HCT116 (cell line): ENCODE measurements at regions not wholly inside any gene's neighbourhood (a gene's known extent, or its start where the extent isn't known, plus 50 kb on each side); places are given as distances from the start of the nearest gene placed in this dataset.

Experiments
- ATAC-seq: fragments of 200-7000 bp; cut with Tn5 transposase; 2 replicates; pipeline ENCODE4 v1.9.1; 2020; ENCODE audit warnings: mild to moderate bottlenecking, moderate library complexity
- BruUV-seq: library from RNA; stranded (reverse); fragments of 400-500 nt; replicated peaks from 2 replicates; lab custom pipeline; 2021; lab: Mats Ljungman, UMichigan
- CTCF ChIA-PET: fragments of 300-600 bp; sonication (Branson Sonifier 250); formaldehyde crosslinking; loops from one replicate; lab custom pipeline; 2021; ENCODE audit warnings: antibody characterized with exemption; lab: Charles Lee
- POLR2A ChIA-PET: fragments of 300-600, 350-600 bp; sonication (Branson Sonifier 250); formaldehyde crosslinking; loops from one replicate; lab custom pipeline; 2021; ENCODE audit warnings: antibody characterized with exemption; lab: Charles Lee
- RAD21 ChIA-PET, 2 experiments: fragments of 300-600 bp; sonication (Branson Sonifier 250); formaldehyde crosslinking; loops; one replicate each; lab custom pipeline; 2023; ENCODE audit warnings: low total read pairs in 2 of 2; ENCODE audit not compliant: uncharacterized antibody in 2 of 2, unreplicated experiment in 2 of 2, low non-redundant PET in 1 of 2; lab: Charles Lee
- DNase-seq: peaks from one replicate; pipeline ENCODE4 v3.0.0-alpha.2; 2010; ENCODE audit warnings: low read depth, low spot score
- H2AFZ ChIP-seq: fragments of 200-600 bp; shearing (Covaris generic), sonication (generic); 2 replicates; pipeline ENCODE4 v1.6.1; 2017; ENCODE audit warnings: low read depth, mixed run types, mixed read lengths, antibody characterized with exemption, low read length; ENCODE audit not compliant: poor library complexity, severe bottlenecking
- H3K27ac ChIP-seq: 2 replicates; pipeline ENCODE4 v1.5.1; 2012; ENCODE audit warnings: low read depth, low read length
- H3K27me3 ChIP-seq: fragments of 200-600 bp; sonication (generic); 2 replicates; pipeline ENCODE4 v1.6.1; 2016; ENCODE audit warnings: mixed run types, low read length, mixed read lengths; ENCODE audit not compliant: insufficient read depth
- H3K36me3 ChIP-seq, 2 experiments: fragments of 200-500 bp in 1 of 2; fragments of 200-600 bp in 1 of 2; sonication (Bioruptor generic) in 1 of 2; sonication (generic) in 1 of 2; 2 replicates each; pipeline versions ENCODE4 v1.5.1 to v1.6.1; 2014 to 2016; ENCODE audit warnings: low read length in 2 of 2, inconsistent platforms in 1 of 2, mixed read lengths in 1 of 2, mixed run types in 1 of 2; ENCODE audit not compliant: insufficient read depth in 2 of 2, control insufficient read depth in 1 of 2
- H3K4me1 ChIP-seq, 2 experiments: fragments of 200-600 bp in 1 of 2; sonication (generic) in 1 of 2; 2 replicates each; pipeline versions ENCODE4 v1.5.1 to v1.6.1; 2012 to 2017; ENCODE audit warnings: low read length in 2 of 2, inconsistent platforms in 1 of 2, mild to moderate bottlenecking in 1 of 2, mixed read lengths in 1 of 2, mixed run types in 1 of 2, moderate library complexity in 1 of 2; ENCODE audit not compliant: insufficient read depth in 2 of 2, control insufficient read depth in 1 of 2
- H3K4me2 ChIP-seq: fragments of 200-600 bp; sonication (generic); 2 replicates; pipeline ENCODE4 v1.6.1; 2017; ENCODE audit warnings: mixed run types, low read length, mixed read lengths
- H3K4me3 ChIP-seq, 2 experiments: fragments of 200-600 bp in 1 of 2; sonication (generic) in 1 of 2; replicated peaks in 1 of 2; 2 replicates each; pipeline ENCODE4 v1.5.1; 2011 to 2016; ENCODE audit warnings: low read length in 2 of 2, control low read depth in 1 of 2, low read depth in 1 of 2, mild to moderate bottlenecking in 1 of 2, mixed read lengths in 1 of 2, mixed run types in 1 of 2
- H3K79me2 ChIP-seq: fragments of 200-600 bp; sonication (generic); 2 replicates; pipeline ENCODE4 v1.6.1; 2017; ENCODE audit warnings: mild to moderate bottlenecking, mixed run types, low read length, moderate library complexity, mixed read lengths; ENCODE audit not compliant: insufficient read depth
- H3K9ac ChIP-seq: fragments of 200-600 bp; sonication (generic); 2 replicates; pipeline ENCODE4 v1.6.1; 2016; ENCODE audit warnings: low read length, mixed read lengths
- H3K9me2 ChIP-seq: fragments of 200-600 bp; sonication (generic), shearing (Covaris generic); 2 replicates; pipeline ENCODE4 v1.6.1; 2017; ENCODE audit warnings: mixed run types, mild to moderate bottlenecking, moderate library complexity; ENCODE audit not compliant: insufficient read depth
- H3K9me3 ChIP-seq, 2 experiments: fragments of 200-500 bp in 1 of 2; fragments of 200-600 bp in 1 of 2; sonication (Bioruptor generic) in 1 of 2; sonication (generic) in 1 of 2; 2 replicates each; pipeline ENCODE4 v1.6.1; 2014 to 2017; ENCODE audit warnings: low read length in 2 of 2, mixed read lengths in 2 of 2, inconsistent platforms in 1 of 2, low read depth in 1 of 2, mild to moderate bottlenecking in 1 of 2, mixed run types in 1 of 2, moderate library complexity in 1 of 2; ENCODE audit not compliant: control insufficient read depth in 1 of 2, insufficient read depth in 1 of 2
- H4K20me1 ChIP-seq: fragments of 200-600 bp; sonication (generic), shearing (Covaris generic); 2 replicates; pipeline ENCODE4 v1.6.1; 2017; ENCODE audit warnings: mixed run types, mild to moderate bottlenecking, moderate library complexity; ENCODE audit not compliant: insufficient read depth
- CBX3 ChIP-seq: IDR thresholded peaks from 2 replicates; pipeline ENCODE4 v1.6.1; 2012; ENCODE audit warnings: low read depth
- CEBPB ChIP-seq: IDR thresholded peaks from 2 replicates; pipeline ENCODE4 v1.6.1; 2012; ENCODE audit warnings: low read depth
- FOSL1 ChIP-seq: IDR thresholded peaks from 2 replicates; pipeline ENCODE4 v1.6.1; 2012; ENCODE audit warnings: low read depth
- JUND ChIP-seq: IDR thresholded peaks from 2 replicates; pipeline ENCODE4 v1.6.1; 2012
- POLR2A ChIP-seq: IDR thresholded peaks from 2 replicates; pipeline ENCODE4 v1.7.0; 2011; ENCODE audit warnings: borderline replicate concordance; ENCODE audit not compliant: insufficient read depth, insufficient read length; ENCODE audit errors: extremely low read depth
- TCF7L2 ChIP-seq: IDR thresholded peaks from 2 replicates; pipeline ENCODE4 v1.7.0; 2011; ENCODE audit warnings: borderline replicate concordance, inconsistent platforms; ENCODE audit not compliant: insufficient read depth, insufficient read length; ENCODE audit errors: extremely low read depth
- ZNF274 ChIP-seq: fragments of 200-500 bp; sonication (Bioruptor generic); IDR thresholded peaks from 2 replicates; pipeline ENCODE4 v1.6.1; 2014; ENCODE audit warnings: mild to moderate bottlenecking, low read depth, low read length, inconsistent platforms
- intact Hi-C: fragments of 100-400 bp; cut with micrococcal nuclease; formaldehyde crosslinking; loops from 2 replicates; pipeline ENCODE4 v1.10.0; 2022
- TF ChIP-seq, protein P1 (sequence below): IDR thresholded peaks from 2 replicates; pipeline ENCODE4 v1.6.1; 2012
- TF ChIP-seq, protein P2 (sequence below): IDR thresholded peaks from 2 replicates; pipeline ENCODE4 v1.6.1; 2012

GRCh38 chr18:3383381-3383915 is 66.5 kb upstream of the TGIF1 start:
- Histone ChIP-seq H3K79me2 (no peaks in the 10 kb centered on the region), H3K4me3 (no peak overlapping the region), H3K9ac (no peak overlapping the region), H3K27me3 (no peaks in the 10 kb centered on the region), H3K9me3 (no peaks in the 10 kb centered on the region), H3K36me3 (no peaks in the 10 kb centered on the region), H3K27ac (no peak overlapping the region), H4K20me1 (no peaks in the 10 kb centered on the region), H3K4me2 (no peak overlapping the region), H3K9me2 (no peaks in the 10 kb centered on the region), H2AFZ (no peak overlapping the region), H3K4me1 (peaks cover 10 to 13% of the 10 kb centered on the region in 2 experiments; a peak in 3 of 4 replicates)
- intact Hi-C loops: loop anchor here (10.0 kb wide), 1 partner anchor 61 kb away; no protein-coding TSS in a partner anchor
- POLR2A ChIA-PET: no interaction called here
- DNase-seq (no peak), ATAC-seq (no peak)
- BruUV-seq: no TSS peak
- CTCF ChIA-PET: no interaction called here
- RAD21 ChIA-PET: no interaction called here
- no peak for TF ChIP-seq FOSL1
- no peak for TF ChIP-seq TCF7L2
- TF ChIP-seq, protein P1, sequence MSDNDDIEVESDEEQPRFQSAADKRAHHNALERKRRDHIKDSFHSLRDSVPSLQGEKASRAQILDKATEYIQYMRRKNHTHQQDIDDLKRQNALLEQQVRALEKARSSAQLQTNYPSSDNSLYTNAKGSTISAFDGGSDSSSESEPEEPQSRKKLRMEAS: no peak
- TF ChIP-seq CBX3: no peak
- TF ChIP-seq CEBPB: no peak
- TF ChIP-seq ZNF274: no peak
- TF ChIP-seq POLR2A: no peak
- TF ChIP-seq JUND: no peak
- TF ChIP-seq, protein P2, sequence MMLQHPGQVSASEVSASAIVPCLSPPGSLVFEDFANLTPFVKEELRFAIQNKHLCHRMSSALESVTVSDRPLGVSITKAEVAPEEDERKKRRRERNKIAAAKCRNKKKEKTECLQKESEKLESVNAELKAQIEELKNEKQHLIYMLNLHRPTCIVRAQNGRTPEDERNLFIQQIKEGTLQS: no peak

- H3K27ac ChIP-seq: no peak overlapping the region
- TF ChIP-seq ZNF274 (no peak), FOSL1 (no peak)
- TF ChIP-seq, protein P2: no peak
- TF ChIP-seq, all 23 proteins: peak for 0
- ChIA-PET RAD21 (no interaction called here), POLR2A (no interaction called here), CTCF (interaction anchor here (1.7 kb wide), 1 partner anchor 9 kb away, joined by 4 read pairs; no protein-coding TSS in a partner anchor)
- no TSS peak for BruUV-seq
- no peaks in the 10 kb centered on the region for H3K79me2 ChIP-seq
- no peak for ATAC-seq
- H3K36me3 ChIP-seq: no peaks in the 10 kb centered on the region
- H4K20me1 ChIP-seq: no peaks in the 10 kb centered on the region
- H3K4me1 ChIP-seq: peaks cover 10 to 14% of the 10 kb centered on the region in 2 experiments; a peak in 3 of 4 replicates
- no peaks in the 10 kb centered on the region for H3K27me3 ChIP-seq
- H3K9ac ChIP-seq: no peak overlapping the region
- intact Hi-C loops: loop anchor here (10.0 kb wide), 1 partner anchor 60 kb away; no protein-coding TSS in a partner anchor
- no peak overlapping the region for H3K4me3 ChIP-seq
- no peaks in the 10 kb centered on the region for H3K9me3 ChIP-seq
- no peaks in the 10 kb centered on the region for H3K9me2 ChIP-seq
- no peak for DNase-seq
- H3K4me2 ChIP-seq: no peak overlapping the region
- H2AFZ ChIP-seq: no peak overlapping the region
Observed at GRCh38 chr18:3384664-3385563, 65.1 kb upstream of the TGIF1 start.
